ENCODE measurements at regions not wholly inside any gene's neighbourhood (a gene's known extent, or its start where the extent isn't known, plus 50 kb on each side); places are given as distances from the start of the nearest gene placed in this dataset.

GRCh38 chr5:135696317-135696716 is 117.5 kb upstream of the CXCL14 start:
- H3K27me3 ChIP-seq = no peaks in the 10 kb centered on the region
- H3K27ac ChIP-seq = no peak overlapping the region
- H3K36me3 ChIP-seq = no peaks in the 10 kb centered on the region
- no peaks in the 10 kb centered on the region for H3K9me3 ChIP-seq
- H3K4me3 ChIP-seq = no peak overlapping the region
- intact Hi-C loops (cut with DNase I; ENCODE audit: low total_unique reads) = no loop called here
- no peaks in the 10 kb centered on the region for H3K4me1 ChIP-seq
- TF ChIP-seq, protein P1, sequence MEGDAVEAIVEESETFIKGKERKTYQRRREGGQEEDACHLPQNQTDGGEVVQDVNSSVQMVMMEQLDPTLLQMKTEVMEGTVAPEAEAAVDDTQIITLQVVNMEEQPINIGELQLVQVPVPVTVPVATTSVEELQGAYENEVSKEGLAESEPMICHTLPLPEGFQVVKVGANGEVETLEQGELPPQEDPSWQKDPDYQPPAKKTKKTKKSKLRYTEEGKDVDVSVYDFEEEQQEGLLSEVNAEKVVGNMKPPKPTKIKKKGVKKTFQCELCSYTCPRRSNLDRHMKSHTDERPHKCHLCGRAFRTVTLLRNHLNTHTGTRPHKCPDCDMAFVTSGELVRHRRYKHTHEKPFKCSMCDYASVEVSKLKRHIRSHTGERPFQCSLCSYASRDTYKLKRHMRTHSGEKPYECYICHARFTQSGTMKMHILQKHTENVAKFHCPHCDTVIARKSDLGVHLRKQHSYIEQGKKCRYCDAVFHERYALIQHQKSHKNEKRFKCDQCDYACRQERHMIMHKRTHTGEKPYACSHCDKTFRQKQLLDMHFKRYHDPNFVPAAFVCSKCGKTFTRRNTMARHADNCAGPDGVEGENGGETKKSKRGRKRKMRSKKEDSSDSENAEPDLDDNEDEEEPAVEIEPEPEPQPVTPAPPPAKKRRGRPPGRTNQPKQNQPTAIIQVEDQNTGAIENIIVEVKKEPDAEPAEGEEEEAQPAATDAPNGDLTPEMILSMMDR (IDR thresholded peaks at IDR 0.05) = no peak
- TF ChIP-seq POLR2A (IDR thresholded peaks at IDR 0.05) (no peak), POLR2AphosphoS5 (IDR thresholded peaks at IDR 0.05) (no peak)
- DNase-seq (ENCODE audit: low spot score in 2 of 2) = no peak

DNA sequence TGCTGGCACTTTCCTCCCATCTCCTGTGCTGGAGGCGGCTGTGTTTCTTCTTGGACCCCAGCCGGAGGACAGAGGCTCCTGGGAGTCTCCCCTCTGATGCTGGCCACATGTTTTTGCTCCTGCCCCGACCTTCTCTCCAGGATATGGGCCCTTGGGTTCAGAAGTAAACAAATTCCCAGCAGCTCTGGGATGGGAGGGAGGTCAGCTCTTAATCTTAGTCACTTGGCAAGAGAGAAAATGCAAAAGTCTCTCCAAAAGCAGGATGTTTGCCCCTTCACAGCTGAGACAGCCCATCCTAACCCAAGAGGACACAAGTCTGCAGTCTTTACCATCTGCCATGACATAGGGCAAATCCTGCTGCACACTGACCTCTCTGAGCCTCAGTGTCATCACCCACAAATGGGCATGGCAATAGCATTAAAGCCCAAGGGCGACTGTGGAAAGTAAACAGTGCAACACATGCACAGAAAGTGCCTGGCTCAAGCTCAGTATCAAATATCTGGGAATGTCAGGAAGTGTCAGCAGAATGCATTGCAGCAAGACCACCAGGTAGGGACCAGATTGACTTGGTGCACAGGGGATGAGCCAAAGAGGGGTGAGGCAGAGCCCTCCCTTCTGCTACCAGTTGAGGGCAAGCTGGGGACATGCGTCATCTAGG is 117.0 kb upstream of the CXCL14 start:
- H3K9me3 ChIP-seq = no peaks in the 10 kb centered on the region
- no peaks in the 10 kb centered on the region for H3K27me3 ChIP-seq
- no peak overlapping the region for H3K27ac ChIP-seq
- TF ChIP-seq POLR2AphosphoS5 (IDR thresholded peaks at IDR 0.05) (no peak), POLR2A (IDR thresholded peaks at IDR 0.05) (no peak)
- TF ChIP-seq, protein P1 (IDR thresholded peaks at IDR 0.05) = no peak
- intact Hi-C loops (cut with DNase I; ENCODE audit: low total_unique reads) = no loop called here
- no peak for DNase-seq (ENCODE audit: low spot score in 2 of 2)
- H3K4me3 ChIP-seq = no peak overlapping the region
- no peaks in the 10 kb centered on the region for H3K36me3 ChIP-seq
- H3K4me1 ChIP-seq = no peaks in the 10 kb centered on the region

GRCh38 chr5:135694906-135695305 is 116.1 kb upstream of the CXCL14 start:
- intact Hi-C loops (cut with DNase I; ENCODE audit: low total_unique reads) = no loop called here
- TF ChIP-seq POLR2AphosphoS5 (IDR thresholded peaks at IDR 0.05) (no peak), POLR2A (IDR thresholded peaks at IDR 0.05) (no peak)
- TF ChIP-seq, protein P1 (IDR thresholded peaks at IDR 0.05) = no peak
- Histone ChIP-seq H3K4me1 (no peaks in the 10 kb centered on the region), H3K36me3 (no peaks in the 10 kb centered on the region), H3K27me3 (no peaks in the 10 kb centered on the region), H3K27ac (no peak overlapping the region), H3K9me3 (no peaks in the 10 kb centered on the region), H3K4me3 (no peak overlapping the region)
- no peak for DNase-seq (ENCODE audit: low spot score in 2 of 2)

GRCh38 chr5:135694012-135694411 is 115.2 kb upstream of the CXCL14 start:
- TF ChIP-seq POLR2A (IDR thresholded peaks at IDR 0.05) (no peak), POLR2AphosphoS5 (IDR thresholded peaks at IDR 0.05) (no peak)
- TF ChIP-seq, protein P1 (IDR thresholded peaks at IDR 0.05) = no peak
- H3K27me3 ChIP-seq = peaks cover 0 to 2% of the 10 kb centered on the region in 2 donors
- DNase-seq (ENCODE audit: low spot score in 2 of 2) = no peak
- H3K4me1 ChIP-seq = no peaks in the 10 kb centered on the region
- H3K9me3 ChIP-seq = no peaks in the 10 kb centered on the region
- H3K27ac ChIP-seq = peak overlapping the region in 1 of 2 donors; percentile 3
- no peaks in the 10 kb centered on the region for H3K36me3 ChIP-seq
- H3K4me3 ChIP-seq = no peak overlapping the region
- intact Hi-C loops (cut with DNase I; ENCODE audit: low total_unique reads) = no loop called here

GRCh38 chr5:135693371-135693955 is 114.7 kb upstream of the CXCL14 start:
- H3K4me1 ChIP-seq = no peaks in the 10 kb centered on the region
- H3K27me3 ChIP-seq = peaks cover 0 to 3% of the 10 kb centered on the region in 2 donors
- intact Hi-C loops (cut with DNase I; ENCODE audit: low total_unique reads) = no loop called here
- H3K4me3 ChIP-seq = no peak overlapping the region
- H3K27ac ChIP-seq = peak overlapping the region in 1 of 2 donors; percentile 3
- no peaks in the 10 kb centered on the region for H3K9me3 ChIP-seq
- TF ChIP-seq POLR2A (IDR thresholded peaks at IDR 0.05) = no peak
- TF ChIP-seq POLR2AphosphoS5 (IDR thresholded peaks at IDR 0.05) = no peak
- TF ChIP-seq, protein P1 (IDR thresholded peaks at IDR 0.05) = no peak
- DNase-seq (ENCODE audit: low spot score in 2 of 2) = no peak
- H3K36me3 ChIP-seq = no peaks in the 10 kb centered on the region

Measured in breast epithelium (tissue), 4 donors.